GM21515 (cell line): ENCODE measurements at regions not wholly inside any gene's neighbourhood (a gene's known extent, or its start where the extent isn't known, plus 50 kb on each side); places are given as distances from the start of the nearest gene placed in this dataset.

Experiments used
- ATAC-seq: cut with Tn5 transposase; IDR thresholded peaks from one replicate; pipeline ENCODE4 v1.9.1; 2021; ENCODE audit not compliant: unreplicated experiment

DNA sequence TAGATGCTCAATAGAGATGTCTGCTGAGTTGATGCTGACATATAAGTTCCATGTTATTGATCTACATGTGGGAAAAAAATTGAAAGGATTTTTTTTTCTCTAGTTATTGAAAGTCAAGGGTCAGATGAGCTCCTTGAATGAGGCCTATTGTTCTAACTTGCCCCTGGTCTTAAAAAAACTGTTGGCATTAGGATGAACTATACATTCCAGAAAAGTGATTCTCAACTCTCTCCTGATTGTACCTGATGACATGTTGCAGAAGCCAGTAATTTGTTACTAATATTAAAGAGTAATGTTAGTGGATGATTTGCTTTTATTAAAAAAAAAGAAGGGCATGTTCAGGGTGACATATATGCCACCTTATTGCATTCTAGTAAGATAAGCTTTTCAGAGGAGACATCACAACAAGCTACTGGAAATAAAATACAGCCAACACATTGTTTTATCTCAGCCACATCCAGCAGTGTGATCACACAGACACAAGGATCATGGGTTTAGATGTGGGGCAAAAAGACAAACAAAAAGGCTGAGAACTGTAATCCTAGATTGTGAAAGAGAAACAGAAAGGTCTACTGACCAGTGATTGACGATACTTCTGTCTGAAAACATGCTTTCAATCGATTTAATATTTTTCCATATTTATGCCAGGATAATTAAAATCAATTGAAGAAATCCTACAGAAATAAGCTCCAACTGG, 1314.1 kb upstream of the C9orf72 start:
- no peak for ATAC-seq

DNA sequence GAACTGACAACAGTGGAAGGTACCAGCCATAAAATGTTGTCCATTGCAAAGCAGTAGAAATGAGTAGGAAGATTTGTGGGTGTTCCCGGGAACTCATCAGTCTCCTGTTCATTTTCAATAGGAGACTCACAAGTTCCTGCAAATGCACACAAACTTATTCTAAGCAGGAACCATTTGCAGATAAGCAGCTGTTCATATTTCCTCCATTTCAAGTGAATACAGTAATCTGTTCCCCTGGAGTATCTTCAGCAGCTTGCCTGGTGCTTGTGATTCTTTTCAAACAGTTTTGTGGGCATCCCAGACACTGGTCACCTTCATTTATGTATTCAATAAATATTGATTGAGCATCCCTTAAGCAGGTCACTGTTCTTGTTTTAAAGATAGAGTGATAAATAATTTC, 1315.5 kb upstream of the C9orf72 start:
- no peak for ATAC-seq

DNA sequence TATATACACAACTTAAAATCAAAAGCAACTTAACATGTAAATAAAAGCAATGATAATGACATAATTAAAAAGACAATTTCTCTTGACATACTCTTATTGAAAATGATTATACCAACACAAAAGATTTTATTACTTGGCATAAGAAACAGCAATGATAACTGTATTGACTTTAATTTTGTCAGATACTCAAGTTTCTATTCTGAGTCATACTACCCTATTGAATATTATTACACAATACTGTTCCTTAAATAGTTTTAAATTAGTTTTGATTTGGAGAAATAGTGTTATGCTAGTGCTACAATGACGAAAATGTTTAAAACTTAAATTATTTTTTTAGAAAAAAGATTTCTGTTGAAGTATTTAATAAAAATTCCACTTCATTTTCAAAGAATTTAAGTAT, 1319.3 kb upstream of the C9orf72 start:
- no peak for ATAC-seq

DNA sequence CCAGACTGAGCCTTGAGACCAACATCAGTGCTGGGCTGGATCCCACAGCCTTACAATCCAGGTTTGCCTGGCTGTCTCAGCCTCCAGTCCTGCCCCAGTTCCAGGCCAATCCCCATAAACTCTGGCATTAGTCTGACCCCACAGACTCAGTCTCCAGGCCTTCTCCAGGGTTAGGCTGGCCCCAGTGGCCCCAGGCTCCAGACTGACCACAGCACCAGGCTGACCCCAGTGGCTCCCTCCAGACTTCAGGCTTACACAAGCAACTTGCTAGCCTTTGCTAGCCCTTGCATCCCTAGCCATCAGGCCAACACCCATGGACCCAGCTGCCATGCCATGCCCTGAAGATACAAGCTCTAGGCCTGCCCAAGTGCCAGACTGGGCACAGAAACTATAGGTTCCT, 1326.0 kb upstream of the C9orf72 start:
- no peak for ATAC-seq

DNA sequence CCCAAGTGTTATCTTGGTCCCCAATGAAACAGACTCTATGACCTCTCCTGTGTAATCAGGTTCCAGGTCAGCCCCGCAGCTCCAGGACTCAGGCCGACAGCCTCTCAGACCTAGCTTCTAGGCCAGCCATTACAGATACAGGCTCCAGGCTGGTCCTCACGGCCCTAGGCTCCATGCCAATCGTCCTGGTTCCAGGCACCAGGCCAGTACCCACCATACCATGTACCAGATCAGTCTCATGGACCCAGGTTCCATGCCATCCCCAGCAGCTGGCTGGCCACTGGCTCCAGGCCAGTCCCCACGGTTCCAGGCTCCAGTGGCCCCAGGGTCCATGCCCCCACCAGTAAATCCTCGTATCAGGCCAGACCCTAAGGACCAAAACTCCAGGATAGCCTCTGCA, 1326.6 kb upstream of the C9orf72 start:
- no peak for ATAC-seq

DNA sequence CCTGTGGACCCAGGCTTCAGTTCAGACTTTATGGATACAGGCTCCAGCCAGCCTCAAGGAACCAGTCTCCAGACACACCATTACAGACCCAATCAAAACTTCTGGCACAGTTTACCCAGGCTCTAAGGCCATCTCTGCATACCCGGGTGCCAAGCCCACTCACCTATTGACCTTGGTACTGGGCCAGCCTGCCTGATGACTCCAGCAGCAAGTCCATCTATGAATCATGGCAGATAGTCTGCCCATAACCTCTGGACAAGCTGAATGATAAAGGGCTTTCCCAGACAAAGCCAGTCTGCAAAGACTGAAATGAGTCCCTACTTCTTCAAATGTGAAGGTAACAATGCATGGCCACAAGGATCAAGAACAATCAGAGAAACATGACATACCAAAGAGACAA, 1327.1 kb upstream of the C9orf72 start:
- ATAC-seq, result no peak

DNA sequence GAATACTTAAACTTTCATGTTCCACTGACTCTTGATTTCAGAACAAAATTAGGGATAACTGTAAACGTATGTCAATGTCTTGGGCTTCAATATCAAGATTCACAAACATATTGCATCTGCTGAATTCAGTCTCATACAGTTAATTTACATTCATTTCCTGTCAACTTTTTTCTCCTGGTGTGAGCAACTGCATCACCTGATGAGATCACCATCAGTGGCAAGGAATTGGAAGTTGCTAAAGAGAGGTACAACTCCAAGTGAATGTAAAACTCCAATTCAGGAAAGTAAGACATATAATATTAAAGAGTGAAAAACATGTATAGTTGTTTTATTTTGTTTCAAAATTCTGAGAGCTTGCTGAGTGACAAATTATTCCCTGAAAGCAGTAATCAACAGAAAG, 1336.2 kb upstream of the C9orf72 start:
- ATAC-seq, result no peak

DNA sequence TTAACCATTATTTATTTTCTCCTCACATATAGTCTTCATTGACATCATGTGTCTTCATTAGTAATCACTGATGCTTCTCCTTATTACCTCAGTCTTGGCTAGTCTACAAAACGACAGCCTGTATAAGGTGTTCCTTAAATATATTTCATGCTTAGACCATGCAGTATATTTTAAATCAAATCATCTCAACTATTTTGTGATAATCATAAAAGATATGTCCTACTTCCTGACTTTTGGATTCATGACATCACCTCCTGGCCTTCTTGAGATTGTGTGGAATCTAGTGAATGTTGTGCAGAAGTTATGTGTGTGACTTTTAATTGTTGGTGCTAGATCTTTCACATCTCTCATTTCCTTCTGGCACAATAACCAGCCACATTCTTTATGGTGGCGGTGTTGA, 1339.3 kb upstream of the C9orf72 start:
- ATAC-seq, result no peak

DNA sequence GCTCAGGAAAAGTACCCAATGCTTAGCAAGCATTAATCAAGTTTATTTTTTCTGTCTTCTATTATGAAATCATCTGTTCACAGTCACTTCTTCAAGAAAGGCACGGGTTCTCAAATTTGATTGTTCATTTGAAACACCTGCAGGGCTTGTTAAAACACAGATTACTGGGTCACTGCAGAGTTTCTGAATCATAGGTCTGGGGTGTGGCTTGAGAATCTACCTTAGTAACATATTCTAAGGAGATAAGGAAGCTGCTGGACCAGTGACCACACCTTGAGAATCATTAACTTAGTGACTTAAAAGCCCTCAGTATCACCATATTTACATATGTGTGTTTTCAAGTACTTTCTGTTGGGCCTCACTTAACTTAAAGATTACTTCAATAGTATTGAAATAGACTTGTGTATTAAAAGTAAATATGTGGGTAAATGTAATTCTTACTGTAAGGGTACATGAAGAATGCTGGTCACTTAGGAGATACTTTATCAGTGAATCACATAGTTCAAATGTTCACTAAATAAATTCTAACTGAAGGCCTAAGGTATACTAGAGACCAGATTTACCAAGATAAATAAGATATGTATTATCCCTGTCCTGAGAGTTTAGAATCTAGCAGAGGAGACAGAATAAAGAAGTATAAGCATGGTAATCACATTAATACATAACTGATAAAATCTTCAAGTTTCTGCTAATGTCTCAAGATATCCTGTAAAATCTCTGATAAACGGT, 1342.1 kb upstream of the C9orf72 start:
- ATAC-seq, result no peak

DNA sequence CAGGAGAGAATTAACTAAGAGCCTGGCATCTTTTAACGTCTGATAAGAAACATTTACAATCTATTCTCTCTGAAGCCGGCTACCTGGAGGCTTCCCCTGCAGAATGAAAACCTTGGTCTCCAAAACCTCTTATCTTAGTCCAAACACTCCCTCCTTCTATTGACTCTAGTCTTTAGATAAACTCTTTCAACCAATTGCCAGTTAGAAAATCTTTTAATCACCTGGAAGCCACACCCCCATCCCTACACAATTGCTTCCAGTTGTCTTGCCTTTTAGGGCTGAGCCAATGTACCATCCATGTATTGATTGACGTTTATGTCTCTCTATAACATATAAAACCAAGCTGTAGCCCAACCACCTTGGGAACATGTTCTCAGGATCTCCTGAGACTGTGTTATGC, 1343.1 kb upstream of the C9orf72 start:
- ATAC-seq, result no peak

DNA sequence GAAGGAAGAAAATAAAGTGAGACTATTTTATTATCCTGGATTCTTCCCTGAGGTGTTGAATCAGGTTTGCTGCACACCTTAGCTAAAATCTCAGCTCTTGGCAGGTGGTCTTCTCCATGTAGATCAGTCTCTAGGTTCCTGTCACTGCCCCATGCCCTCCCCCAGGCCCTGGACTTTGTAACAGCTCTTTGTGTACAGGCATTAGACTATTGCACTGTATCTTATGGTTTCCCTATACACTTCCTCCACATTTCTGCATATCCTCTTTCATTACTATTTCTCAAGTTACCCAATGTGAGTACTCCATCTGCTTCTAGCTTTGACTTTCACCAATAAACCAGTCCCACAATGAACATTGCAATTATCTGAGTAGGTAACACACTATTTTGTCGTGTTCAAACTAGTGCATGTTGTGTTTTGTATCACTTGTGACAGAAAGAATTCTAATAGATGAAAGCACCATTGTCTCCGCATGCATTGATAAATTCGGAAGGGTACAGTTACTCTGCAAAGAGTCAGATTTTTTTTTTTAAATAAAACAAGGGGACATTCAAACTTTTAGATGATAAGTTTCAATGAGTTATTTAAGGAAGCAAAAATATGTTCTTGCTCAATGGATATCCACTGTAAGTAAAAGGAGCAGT, 1348.7 kb upstream of the C9orf72 start:
- no peak for ATAC-seq

DNA sequence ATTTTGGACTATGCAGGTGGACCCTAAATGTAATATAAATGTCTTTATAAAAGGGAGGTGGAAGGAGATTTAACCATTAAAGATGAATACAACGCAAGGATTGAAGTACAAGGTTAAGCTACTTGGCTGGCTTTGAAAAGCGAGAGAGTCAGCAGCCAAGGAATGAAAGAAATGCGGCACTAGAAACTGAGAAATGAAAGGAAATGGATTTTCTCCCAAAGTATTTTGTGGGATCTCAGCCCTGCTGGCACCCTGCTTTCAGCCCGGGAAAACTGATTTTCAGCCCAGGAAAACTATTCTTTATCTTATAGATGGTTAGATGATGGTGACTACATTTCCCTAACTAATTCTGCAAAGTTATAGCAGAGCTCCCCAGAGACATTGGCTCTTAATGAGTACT, 1349.6 kb upstream of the C9orf72 start:
- no peak for ATAC-seq

DNA sequence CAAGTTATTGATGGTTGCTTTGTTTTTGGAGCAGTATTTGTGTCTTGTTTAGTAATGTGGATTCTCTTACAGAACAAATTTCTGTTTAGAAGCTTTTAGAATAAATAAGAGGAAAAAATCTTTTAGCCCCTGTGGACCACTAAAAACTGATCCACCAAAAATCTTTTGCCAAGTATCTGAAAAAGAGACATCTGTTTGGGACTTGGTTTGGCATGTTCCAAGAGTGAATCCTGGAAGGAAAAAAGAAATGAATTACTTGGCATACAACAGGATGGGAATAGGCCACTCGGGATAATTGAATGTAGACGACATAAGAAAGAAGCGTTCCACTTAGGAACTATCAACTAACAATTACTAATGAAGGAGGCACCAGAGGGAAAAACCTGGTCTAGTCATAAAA, 1350.1 kb upstream of the C9orf72 start:
- ATAC-seq, result no peak

DNA sequence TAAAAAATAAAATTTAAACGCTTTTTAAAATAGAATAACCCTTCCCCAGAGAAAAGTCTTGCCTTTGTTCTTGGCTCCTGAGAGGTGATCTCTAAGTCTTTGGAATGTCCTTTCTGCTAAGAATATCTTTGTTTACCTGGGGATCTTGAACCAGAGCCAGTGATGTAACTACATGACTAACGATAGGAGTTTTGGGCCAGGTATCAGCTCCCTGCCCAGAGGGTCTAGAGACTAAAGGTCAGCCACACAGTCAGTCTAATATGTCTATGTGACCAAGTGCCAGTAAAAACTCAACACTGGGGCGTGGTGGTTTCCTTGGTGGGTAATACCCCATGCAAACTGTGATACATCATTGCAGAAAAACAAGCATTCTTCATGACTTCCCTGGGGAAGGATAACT, 1351.9 kb upstream of the C9orf72 start:
- no peak for ATAC-seq

DNA sequence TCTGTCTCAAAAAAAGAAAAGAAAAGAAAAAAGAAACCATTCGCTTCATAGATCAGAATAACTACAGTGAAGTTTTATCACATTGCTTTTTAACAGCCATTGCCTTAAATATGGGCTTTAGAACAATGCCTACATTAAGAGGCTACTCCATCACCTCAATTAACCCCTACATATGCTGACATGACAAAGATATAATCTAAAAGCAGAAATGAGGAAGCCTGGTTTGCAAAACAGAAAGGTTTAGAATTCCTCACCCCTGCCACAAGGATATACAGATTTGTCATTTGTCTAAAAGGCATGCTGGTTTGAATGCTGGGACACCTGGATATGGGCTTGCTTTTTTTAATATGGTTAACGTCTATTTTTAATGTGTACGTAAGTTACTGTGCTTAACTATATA, 1353.0 kb upstream of the C9orf72 start:
- no peak for ATAC-seq

DNA sequence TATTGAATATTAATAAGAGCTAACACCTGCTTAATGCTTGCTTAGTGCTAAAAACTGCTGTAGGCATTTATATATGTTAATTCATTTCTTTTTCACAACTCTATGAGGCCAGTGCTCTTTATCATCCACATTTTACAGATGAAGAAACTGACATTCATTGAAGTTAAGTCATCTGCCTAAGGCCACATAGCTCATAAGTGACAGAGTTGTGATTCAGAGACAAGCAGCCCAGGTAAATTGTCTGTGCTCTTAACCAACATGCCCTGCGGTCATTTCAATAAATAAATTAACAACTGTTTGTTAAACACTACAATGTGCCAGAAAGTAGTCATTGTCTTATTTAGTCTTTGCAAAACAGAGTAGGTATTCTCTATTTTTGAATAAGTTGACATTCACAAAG, 1354.4 kb upstream of the C9orf72 start:
- ATAC-seq, result no peak

DNA sequence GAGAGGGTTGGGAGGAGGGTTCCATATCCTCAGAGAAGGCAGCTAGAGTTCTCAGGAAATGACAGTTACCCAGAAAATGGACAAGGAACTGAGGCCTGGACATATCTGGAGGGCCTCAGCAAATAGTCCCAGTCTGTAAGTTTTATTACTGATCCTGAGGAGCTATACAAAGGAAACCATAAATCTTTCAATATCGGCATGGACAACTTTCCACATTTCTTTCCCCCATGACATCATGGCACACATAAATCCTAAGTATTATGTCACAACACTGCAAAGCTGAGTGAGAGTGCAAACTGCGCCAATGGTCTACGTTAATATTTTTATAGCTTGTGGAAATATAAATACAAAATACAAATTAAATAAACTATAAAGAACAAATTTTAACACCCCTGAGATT, 1356.2 kb upstream of the C9orf72 start:
- ATAC-seq, result no peak

DNA sequence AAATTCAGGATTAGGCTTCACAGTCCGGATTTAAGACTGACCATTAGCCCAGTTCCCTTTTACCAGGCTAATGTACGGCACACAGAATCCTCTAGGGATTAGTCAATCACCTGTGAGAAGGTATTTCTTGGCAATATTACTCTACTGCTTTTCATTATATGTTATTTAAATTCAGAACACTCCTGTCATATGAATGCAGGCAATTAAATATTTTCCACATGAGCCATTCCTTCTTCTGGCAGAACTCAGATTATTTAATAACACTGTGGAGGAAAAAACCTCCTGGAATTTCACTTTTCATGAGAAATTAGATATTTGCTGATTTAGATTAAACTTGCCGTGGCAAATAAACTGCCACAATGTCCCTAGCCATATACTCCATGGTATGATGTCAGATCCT, 1357.5 kb upstream of the C9orf72 start:
- no peak for ATAC-seq

DNA sequence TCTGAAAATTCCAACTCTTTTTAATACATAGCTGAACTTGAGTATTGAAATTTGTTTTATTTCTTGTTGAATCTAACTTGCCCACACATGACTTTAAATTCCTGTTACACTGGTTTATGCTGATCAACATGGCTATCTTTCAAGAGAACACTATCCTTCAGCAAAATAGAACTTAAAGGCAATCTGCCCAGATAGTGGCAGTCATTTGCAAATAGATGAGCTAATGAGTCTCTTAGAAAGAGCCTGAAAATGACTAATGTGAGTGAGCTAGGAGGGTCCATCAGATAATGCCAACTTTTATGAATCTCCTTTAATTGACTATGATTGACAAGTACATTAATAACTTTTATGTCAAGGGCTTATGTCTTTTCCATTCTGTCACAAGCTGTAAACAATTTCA, 1360.8 kb upstream of the C9orf72 start:
- no peak for ATAC-seq

DNA sequence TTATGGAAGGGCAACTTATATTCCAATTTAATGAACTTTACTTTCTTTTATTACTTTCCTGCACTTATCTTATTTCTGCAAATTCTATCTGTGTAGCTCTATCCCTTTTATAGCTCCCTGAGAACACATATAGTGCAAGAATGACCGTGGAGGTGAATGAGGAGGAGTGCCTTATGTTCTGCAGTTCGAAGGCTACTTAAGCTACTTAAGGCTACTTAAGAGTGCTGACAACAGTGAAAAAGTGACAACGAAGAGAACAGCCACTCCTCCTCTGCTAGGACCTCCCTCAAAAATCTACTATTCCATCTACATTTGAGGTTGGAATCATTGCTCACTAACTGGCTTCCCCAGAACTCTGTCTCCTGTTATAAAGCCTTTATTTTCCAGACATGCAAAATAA, 1365.7 kb upstream of the C9orf72 start:
- no peak for ATAC-seq

DNA sequence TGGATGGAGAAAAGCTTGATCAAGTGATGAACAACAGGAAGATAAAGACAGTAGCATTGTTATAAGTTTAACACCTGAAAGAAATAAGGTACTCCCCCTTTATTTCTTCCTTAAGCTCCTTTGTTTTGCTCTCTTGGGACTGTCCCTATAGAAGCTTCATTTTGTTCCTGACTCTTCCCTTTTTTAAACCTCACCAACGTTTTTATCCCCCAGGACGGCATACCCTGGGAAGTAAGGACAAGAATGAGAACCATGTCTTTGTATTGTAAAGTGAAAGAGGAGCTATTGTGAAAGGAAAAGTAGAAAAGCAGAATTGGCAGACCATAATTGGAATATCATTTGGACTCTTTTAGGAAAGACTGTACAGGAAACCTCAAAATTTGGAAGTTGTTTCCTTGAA, 1368.6 kb upstream of the C9orf72 start:
- no peak for ATAC-seq

DNA sequence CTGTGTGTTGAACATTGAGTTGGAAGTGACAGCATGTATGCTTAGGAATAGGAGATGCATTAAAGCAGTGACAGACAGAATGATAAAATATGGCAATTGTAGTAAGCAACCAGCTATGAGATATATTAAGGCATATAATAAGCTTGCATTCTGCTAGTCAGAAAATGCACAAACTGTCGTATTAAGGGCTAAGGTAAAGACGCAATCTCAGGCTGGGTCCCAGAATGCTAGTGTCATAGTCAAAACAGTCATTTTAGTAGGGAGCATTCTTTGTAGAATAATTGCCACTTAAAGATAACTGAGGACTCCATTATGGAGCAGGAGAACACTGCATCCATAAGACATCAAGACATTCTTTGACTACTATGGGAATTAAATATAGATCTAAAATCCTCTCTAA, 1369.7 kb upstream of the C9orf72 start:
- ATAC-seq, result no peak
